ENCODE measurements at regions not wholly inside any gene's neighbourhood (a gene's known extent, or its start where the extent isn't known, plus 50 kb on each side); places are given as distances from the start of the nearest gene placed in this dataset.

DNA sequence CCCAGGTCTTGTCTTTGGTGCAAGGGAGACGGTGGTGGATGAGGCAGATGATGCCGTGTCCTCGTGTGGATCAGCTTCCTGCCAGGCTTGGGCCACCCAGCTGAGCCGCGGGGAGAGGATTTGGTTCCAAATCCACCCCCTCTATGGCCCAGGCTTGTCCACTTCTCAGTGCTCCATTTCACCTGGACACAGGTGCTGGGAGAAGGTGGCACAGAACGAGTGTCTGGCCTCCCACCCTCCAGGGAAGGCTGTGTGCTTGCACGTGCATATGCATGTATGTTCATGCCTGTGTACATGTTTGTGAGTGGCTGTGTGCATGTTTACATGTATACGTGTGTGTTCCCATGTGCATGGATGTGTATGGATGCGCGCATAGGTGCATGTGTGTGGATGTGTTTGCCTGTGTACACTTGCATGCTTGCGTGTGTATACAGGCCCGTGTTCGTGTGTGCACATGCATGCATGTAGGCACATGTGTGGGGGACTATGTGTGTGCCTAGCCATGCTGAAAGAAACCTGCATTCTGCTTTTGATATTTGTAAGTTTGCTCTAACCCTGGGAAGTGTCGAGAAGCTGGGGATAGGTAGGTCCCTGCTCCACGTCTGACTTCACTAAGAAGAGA, 196.3 kb downstream of the IRF8 start:
- TF ChIP-seq, protein P1, sequence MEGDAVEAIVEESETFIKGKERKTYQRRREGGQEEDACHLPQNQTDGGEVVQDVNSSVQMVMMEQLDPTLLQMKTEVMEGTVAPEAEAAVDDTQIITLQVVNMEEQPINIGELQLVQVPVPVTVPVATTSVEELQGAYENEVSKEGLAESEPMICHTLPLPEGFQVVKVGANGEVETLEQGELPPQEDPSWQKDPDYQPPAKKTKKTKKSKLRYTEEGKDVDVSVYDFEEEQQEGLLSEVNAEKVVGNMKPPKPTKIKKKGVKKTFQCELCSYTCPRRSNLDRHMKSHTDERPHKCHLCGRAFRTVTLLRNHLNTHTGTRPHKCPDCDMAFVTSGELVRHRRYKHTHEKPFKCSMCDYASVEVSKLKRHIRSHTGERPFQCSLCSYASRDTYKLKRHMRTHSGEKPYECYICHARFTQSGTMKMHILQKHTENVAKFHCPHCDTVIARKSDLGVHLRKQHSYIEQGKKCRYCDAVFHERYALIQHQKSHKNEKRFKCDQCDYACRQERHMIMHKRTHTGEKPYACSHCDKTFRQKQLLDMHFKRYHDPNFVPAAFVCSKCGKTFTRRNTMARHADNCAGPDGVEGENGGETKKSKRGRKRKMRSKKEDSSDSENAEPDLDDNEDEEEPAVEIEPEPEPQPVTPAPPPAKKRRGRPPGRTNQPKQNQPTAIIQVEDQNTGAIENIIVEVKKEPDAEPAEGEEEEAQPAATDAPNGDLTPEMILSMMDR (IDR thresholded peaks at IDR 0.05) = no peak
- no peak for TF ChIP-seq POLR2A (IDR thresholded peaks at IDR 0.05)
